GM20431 (cell line): ENCODE measurements at regions not wholly inside any gene's neighbourhood (a gene's known extent, or its start where the extent isn't known, plus 50 kb on each side); places are given as distances from the start of the nearest gene placed in this dataset.

Experiments
- in situ Hi-C: fragments of 300-500 bp; cut with MseI, MboI; formaldehyde crosslinking; loops from one replicate; pipeline ENCODE4 v1.15.0; 2020; ENCODE audit warnings: low sequenced_read_pairs; ENCODE audit not compliant: unreplicated experiment

- in situ Hi-C loops, result no loop called here
Observed at GRCh38 chr6:103079867-103080266, 1686.4 kb downstream of the GRIK2 start.

GRCh38 chr6:103062136-103062535 is 1668.6 kb downstream of the GRIK2 start:
- in situ Hi-C loops, result no loop called here

DNA sequence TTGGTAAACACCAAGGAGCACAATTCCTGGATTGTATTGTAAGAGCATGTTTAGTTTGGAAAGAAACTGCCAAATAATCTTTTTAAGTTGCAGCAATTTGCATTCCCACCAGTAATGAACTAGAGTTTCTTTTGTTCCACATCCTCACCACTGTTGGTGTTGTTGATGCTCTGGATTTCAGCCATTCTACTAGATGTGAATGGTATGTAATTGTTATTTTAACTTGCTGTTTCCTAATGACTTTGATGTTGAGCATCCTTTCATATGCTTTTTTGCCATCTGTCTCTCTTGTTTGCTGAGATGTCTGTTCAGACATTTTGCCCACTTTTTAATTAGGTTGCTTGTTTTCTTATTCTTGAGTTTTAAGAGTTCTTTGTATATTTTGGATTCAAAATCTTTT is 1654.1 kb downstream of the GRIK2 start:
- in situ Hi-C loops, result no loop called here

- in situ Hi-C loops, result no loop called here
Observed at GRCh38 chr6:103042336-103042735, 1648.8 kb downstream of the GRIK2 start.

DNA sequence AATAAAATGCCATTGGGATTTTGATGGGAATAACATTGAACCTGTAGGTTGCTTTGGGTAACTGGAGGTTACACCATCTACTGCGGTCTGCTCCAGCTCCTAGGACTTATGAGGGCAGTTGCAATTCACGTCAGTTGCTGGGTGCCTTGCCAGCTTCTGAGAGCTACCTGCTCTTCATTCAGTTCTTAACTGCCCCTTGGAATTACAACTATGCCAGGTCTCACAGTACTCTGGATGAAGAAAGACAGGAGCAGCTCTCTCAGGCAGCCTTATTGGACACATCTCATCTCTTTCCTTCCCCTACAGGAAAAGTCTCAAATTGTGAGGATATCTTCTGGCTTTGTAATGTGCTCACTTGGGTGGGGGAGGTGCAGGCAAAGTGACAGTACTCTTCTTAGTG is 1643.3 kb downstream of the GRIK2 start:
- in situ Hi-C loops, result no loop called here

DNA sequence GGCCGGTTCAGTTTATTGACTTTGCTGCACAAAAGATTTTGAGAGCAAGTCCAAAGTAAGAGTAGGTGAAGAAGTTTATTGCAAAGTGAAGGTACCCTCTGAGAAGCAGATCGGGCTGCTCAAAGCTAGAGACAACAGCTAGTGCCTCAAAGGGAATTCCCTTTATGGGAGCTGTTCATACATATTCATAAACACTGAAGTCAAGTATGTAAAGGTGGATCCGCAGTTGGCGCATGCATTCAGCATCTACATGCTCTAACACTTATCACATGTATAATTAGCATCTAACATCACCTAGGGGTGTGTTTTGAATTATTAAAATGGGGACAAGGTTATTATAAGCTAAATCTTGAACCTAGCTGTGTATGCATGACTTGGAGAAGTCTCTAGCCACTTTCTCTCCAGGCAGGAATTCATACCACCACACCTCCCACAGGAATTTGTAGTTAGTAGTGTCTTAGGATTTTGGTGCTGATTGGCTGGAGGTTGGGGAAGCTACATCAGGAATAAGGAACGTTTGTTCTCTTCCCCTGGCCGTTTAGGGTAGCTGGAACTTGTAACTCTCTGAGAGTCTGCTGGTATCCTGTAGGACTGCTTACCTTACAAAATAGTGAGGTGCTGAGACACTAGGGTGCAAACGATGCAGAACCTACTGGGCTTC is 1633.9 kb downstream of the GRIK2 start:
- in situ Hi-C loops, result no loop called here

DNA sequence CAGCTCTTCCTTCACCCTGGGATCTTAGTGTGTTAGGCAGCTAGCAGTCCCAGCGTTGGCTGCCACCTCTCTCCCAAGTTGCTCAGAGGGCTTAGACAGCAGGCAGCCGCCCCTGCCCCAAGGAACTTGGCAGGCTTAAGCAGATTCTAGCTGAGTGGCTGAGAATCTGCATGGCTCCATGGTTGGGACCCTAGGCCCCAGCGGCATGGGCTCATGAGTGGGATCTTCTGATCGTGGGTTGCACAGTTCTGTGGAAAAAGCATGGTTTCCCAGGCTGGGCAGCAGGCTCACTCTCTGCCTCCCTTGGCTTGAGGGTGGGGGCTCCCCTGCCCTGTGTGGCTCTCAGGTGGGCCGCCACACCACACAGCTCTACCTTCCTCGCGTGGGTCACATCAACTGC is 1624.9 kb downstream of the GRIK2 start:
- in situ Hi-C loops, result no loop called here

GRCh38 chr6:103017878-103018277 is 1624.4 kb downstream of the GRIK2 start:
- in situ Hi-C loops, result no loop called here

DNA sequence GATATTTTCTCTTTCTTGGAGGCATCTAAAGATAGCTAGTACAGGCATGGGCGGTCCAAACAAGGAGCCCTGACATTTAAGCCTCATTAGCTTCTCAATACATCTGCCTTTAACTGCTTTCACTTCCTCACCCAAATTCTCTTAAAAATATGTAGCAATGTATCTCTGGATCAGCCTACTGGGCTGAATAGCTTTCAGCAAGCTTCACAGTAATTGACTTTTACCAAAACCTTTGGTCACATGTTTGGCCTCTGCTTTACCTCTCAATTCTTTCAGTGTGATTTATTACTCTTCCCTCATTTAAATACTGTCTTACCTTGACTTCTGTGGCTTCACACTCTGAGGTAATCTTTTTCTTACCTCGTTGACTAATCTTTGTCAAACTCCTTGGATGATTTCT is 1618.1 kb downstream of the GRIK2 start:
- in situ Hi-C loops, result no loop called here

DNA sequence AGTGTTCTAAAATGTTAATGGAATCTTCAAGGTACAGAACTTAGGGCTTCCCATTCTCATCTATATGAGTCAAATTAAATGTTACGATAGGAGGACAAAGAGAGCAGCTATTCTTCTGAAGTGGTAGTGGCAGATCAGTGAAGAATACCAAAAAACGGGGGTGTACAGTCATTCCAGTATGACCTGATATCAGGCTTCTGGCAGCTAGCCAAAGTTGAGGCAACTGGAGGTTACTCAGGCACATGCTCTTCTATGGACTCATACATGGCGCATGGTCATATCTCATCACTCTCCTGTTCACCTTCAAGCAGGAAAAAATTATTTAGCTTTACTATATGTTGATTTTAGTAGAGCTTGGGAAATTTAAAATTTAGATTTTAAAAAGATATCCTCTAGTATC is 1608.8 kb downstream of the GRIK2 start:
- in situ Hi-C loops, result no loop called here

- in situ Hi-C loops, result no loop called here
Observed at GRCh38 chr6:103001724-103002123, 1608.2 kb downstream of the GRIK2 start.

GRCh38 chr6:103000688-103001087 is 1607.2 kb downstream of the GRIK2 start:
- in situ Hi-C loops, result no loop called here

- in situ Hi-C loops, result no loop called here
Observed at GRCh38 chr6:102995491-102995890, 1602.0 kb downstream of the GRIK2 start.

GRCh38 chr6:102994866-102995265 is 1601.4 kb downstream of the GRIK2 start:
- in situ Hi-C loops, result no loop called here

DNA sequence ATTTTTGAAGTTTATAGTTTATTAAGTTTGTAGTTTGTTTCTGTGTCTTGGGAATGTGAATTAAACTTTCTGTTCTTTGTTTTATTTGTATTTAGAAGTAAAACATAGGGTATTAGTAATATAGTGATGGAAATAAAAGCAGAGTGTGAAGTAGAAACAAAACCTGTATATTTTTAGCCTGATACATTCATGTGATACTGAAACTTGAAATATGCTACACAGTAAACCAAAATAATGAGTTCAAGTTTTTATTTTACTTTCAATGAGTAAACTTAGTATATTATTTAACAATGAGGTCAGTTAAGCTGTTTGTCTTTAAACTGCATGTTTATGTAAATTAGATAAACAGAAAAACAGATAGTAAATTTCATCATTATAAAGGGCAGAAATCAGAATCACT is 1592.6 kb downstream of the GRIK2 start:
- in situ Hi-C loops, result no loop called here

GRCh38 chr6:102984357-102984756 is 1590.8 kb downstream of the GRIK2 start:
- in situ Hi-C loops, result no loop called here

- in situ Hi-C loops, result no loop called here
Observed at GRCh38 chr6:102981490-102982015, 1588.0 kb downstream of the GRIK2 start.

DNA sequence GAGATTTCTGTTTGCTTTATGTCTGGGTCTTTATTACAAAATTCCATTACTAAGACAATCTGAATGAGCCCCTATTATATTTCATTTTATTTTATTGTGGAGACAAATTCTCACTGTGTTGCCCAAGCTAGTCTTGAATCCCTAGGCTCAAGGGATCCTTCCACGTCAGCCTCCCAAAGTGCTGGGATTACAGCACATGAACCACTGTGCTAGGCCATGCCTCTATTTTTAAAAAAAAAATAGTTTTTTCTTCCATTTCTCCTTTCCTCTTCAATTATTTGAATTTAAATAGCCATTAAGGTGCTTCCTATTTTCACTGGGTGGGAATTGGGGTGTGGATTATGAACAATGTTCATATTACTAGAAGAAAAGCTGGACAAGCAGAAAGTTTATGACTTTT is 1587.4 kb downstream of the GRIK2 start:
- in situ Hi-C loops, result no loop called here

DNA sequence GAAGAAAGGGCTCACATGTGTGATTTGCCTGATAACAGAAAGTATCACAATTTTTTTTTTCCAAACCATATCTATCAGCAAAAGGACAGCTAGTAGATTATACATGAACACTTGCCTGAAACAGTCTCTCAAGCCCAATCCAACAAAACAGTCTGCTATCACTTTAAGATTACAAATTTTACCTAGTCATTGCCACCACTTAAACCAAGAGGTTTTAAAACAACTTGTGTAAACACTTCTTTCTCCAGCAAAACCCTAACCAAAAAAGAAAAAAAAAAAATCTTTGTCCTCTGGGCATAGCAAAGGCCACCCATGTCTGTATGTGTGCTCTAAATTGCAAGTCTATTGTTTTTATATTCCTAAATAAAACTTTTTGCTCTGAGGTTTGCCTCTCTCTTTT is 1568.4 kb downstream of the GRIK2 start:
- in situ Hi-C loops, result no loop called here

- in situ Hi-C loops, result no loop called here
Observed at GRCh38 chr6:102950967-102951366, 1557.5 kb downstream of the GRIK2 start.

- in situ Hi-C loops, result no loop called here
Observed at GRCh38 chr6:102944475-102944874, 1551.0 kb downstream of the GRIK2 start.

DNA sequence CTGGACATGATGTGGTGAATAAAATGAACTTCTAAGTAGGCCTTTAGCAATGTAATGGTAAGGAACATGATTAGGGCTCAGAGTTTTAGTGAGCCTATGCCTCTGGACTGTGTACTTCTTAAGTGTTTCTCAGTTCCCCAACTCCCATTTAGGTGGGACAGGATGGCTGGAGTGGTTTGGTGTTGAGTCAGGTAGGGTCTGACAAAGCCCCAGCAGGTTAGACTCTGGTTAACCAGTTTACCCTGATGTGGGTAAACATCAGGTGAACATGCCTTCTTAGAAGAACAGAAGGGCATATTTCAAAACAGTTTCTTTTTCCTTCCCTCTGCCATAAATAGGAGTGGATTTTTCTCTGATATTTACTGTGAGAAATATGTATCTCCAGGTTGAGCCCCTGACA is 1548.7 kb downstream of the GRIK2 start:
- in situ Hi-C loops, result no loop called here
